A673 (cell line): ENCODE measurements at regions not wholly inside any gene's neighbourhood (a gene's known extent, or its start where the extent isn't known, plus 50 kb on each side); places are given as distances from the start of the nearest gene placed in this dataset.

Experiments
- BruUV-seq: library from RNA; stranded (reverse); fragments of 400-500 nt; replicated peaks from 2 replicates; lab custom pipeline; 2021; lab: Mats Ljungman, UMichigan
- CTCF ChIA-PET: fragments of 300-600 bp; sonication (Branson Sonifier 250); formaldehyde crosslinking; loops from one replicate; lab custom pipeline; 2022; ENCODE audit warnings: antibody characterized with exemption; lab: Charles Lee
- POLR2A ChIA-PET: fragments of 300-600 bp; sonication (Branson Sonifier 250); formaldehyde crosslinking; loops from one replicate; lab custom pipeline; 2022; ENCODE audit warnings: antibody characterized with exemption; ENCODE audit not compliant: low non-redundant PET; lab: Charles Lee
- DNase-seq: peaks from one replicate; pipeline ENCODE4 v3.0.0-alpha.2; 2015; ENCODE audit warnings: low spot score
- H3K27ac ChIP-seq: fragments of 200-600 bp; sonication (generic); 2 replicates; pipeline ENCODE4 v1.5.1; 2016; ENCODE audit warnings: mixed run types, low read depth, mild to moderate bottlenecking, mixed read lengths, antibody characterized with exemption, low read length; ENCODE audit not compliant: poor library complexity, severe bottlenecking
- H3K27me3 ChIP-seq: fragments of 200-600 bp; sonication (generic); replicated peaks from 2 replicates; pipeline ENCODE4 v1.6.1; 2017; ENCODE audit warnings: mixed run types, low read depth, mild to moderate bottlenecking, mixed read lengths, antibody characterized with exemption, low read length; ENCODE audit not compliant: insufficient read depth, poor library complexity
- H3K36me3 ChIP-seq: fragments of 200-600 bp; sonication (generic); 2 replicates; pipeline ENCODE4 v1.6.1; 2016; ENCODE audit warnings: mixed run types, mild to moderate bottlenecking, mixed read lengths, antibody characterized with exemption, low read length; ENCODE audit not compliant: insufficient read depth, poor library complexity, severe bottlenecking
- H3K4me1 ChIP-seq: fragments of 200-600 bp; sonication (generic); 2 replicates; pipeline ENCODE4 v1.6.1; 2017; ENCODE audit warnings: mixed run types, mild to moderate bottlenecking, mixed read lengths, antibody characterized with exemption, low read length; ENCODE audit not compliant: insufficient read depth, poor library complexity, severe bottlenecking
- H3K4me3 ChIP-seq: fragments of 200-600 bp; sonication (generic); 2 replicates; pipeline ENCODE4 v1.5.1; 2016; ENCODE audit warnings: low read depth, mixed run types, mild to moderate bottlenecking, mixed read lengths, low read length; ENCODE audit not compliant: poor library complexity, severe bottlenecking
- H3K9me3 ChIP-seq: fragments of 200-600 bp; sonication (generic); 2 replicates; pipeline ENCODE4 v1.6.1; 2016; ENCODE audit warnings: mixed run types, low read depth, mild to moderate bottlenecking, mixed read lengths, antibody characterized with exemption, low read length; ENCODE audit not compliant: poor library complexity, severe bottlenecking
- EZH2 ChIP-seq: fragments of 200-600 bp; sonication (generic); IDR thresholded peaks from 2 replicates; pipeline ENCODE4 v1.6.1; 2017; ENCODE audit warnings: borderline replicate concordance, low read depth, mild to moderate bottlenecking, mixed read lengths, antibody characterized with exemption, low read length; ENCODE audit not compliant: poor library complexity, severe bottlenecking
- intact Hi-C: fragments of 100-400 bp; cut with micrococcal nuclease; formaldehyde crosslinking; loops from one replicate; pipeline ENCODE4 v1.10.0; 2022; ENCODE audit not compliant: unreplicated experiment
- TF ChIP-seq, protein P1 (sequence below): fragments of 300-800, 200-600 bp; sonication (generic); conservative IDR thresholded peaks from 2 replicates; pipeline ENCODE4 v1.5.1; 2017; ENCODE audit warnings: low read depth, mild to moderate bottlenecking, antibody characterized with exemption, low read length, moderate library complexity, mixed read lengths

- TF ChIP-seq, protein P1, sequence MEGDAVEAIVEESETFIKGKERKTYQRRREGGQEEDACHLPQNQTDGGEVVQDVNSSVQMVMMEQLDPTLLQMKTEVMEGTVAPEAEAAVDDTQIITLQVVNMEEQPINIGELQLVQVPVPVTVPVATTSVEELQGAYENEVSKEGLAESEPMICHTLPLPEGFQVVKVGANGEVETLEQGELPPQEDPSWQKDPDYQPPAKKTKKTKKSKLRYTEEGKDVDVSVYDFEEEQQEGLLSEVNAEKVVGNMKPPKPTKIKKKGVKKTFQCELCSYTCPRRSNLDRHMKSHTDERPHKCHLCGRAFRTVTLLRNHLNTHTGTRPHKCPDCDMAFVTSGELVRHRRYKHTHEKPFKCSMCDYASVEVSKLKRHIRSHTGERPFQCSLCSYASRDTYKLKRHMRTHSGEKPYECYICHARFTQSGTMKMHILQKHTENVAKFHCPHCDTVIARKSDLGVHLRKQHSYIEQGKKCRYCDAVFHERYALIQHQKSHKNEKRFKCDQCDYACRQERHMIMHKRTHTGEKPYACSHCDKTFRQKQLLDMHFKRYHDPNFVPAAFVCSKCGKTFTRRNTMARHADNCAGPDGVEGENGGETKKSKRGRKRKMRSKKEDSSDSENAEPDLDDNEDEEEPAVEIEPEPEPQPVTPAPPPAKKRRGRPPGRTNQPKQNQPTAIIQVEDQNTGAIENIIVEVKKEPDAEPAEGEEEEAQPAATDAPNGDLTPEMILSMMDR = no peak
- TF ChIP-seq EZH2 = no peak
- H3K4me1 ChIP-seq = no peaks in the 10 kb centered on the region
- no peaks in the 10 kb centered on the region for H3K36me3 ChIP-seq
- no peak for DNase-seq
- no TSS peak for BruUV-seq
- H3K27ac ChIP-seq = no peak overlapping the region
- H3K27me3 ChIP-seq = no peaks in the 10 kb centered on the region
- intact Hi-C loops = no loop called here
- ChIA-PET POLR2A (no interaction called here), CTCF (no interaction called here)
- H3K9me3 ChIP-seq = no peaks in the 10 kb centered on the region
- no peak overlapping the region for H3K4me3 ChIP-seq
Measured at GRCh38 chr12:42801271-42801670, 211.7 kb upstream of the PRICKLE1 start.

- no peak for TF ChIP-seq EZH2
- TF ChIP-seq, protein P1 = no peak
- ChIA-PET POLR2A (no interaction called here), CTCF (no interaction called here)
- H3K27ac ChIP-seq = no peak overlapping the region
- BruUV-seq = no TSS peak
- no peaks in the 10 kb centered on the region for H3K9me3 ChIP-seq
- H3K4me3 ChIP-seq = no peak overlapping the region
- intact Hi-C loops = no loop called here
- H3K27me3 ChIP-seq = no peaks in the 10 kb centered on the region
- H3K36me3 ChIP-seq = no peaks in the 10 kb centered on the region
- no peaks in the 10 kb centered on the region for H3K4me1 ChIP-seq
- no peak for DNase-seq
Measured at GRCh38 chr12:42799966-42800365, 210.4 kb upstream of the PRICKLE1 start.

DNA sequence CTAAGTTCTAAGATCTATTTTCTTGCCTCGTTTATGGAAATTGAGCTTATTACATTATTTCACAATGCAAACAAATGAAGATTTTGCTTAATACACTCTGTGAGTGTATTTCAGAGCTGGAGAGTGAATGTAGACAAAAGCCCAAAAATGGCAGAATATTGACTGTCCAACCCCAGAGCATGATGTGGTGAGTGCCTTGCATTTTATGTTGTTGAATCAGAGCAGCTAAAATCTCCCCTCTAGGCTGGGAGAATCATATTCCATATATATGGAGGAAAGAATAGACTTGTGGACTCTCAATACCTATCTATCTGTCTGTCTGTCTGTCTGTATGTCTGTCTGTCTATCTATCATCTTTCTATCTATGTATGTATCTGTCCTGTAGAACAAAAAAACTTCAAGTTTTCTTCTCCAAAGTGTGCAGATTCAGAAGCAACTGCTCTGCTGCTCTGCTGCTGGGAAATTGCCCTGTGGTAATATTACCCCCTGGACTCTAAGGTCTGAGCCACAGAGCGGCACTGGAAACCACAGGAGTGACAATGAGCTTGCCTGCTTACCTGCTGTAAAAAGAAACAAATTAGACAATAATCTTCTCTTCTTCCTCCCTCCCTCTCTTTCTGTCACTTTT is 209.4 kb upstream of the PRICKLE1 start:
- ChIA-PET POLR2A (no interaction called here), CTCF (no interaction called here)
- H3K9me3 ChIP-seq = no peaks in the 10 kb centered on the region
- TF ChIP-seq EZH2 = no peak
- TF ChIP-seq, protein P1 = no peak
- no peaks in the 10 kb centered on the region for H3K27me3 ChIP-seq
- intact Hi-C loops = no loop called here
- H3K4me1 ChIP-seq = no peaks in the 10 kb centered on the region
- H3K36me3 ChIP-seq = no peaks in the 10 kb centered on the region
- no peak for DNase-seq
- H3K4me3 ChIP-seq = no peak overlapping the region
- no peak overlapping the region for H3K27ac ChIP-seq
- no TSS peak for BruUV-seq
